Keratinocyte (primary cell): ENCODE measurements at regions not wholly inside any gene's neighbourhood (a gene's known extent, or its start where the extent isn't known, plus 50 kb on each side); places are given as distances from the start of the nearest gene placed in this dataset.

Experiments
- DNase-seq: peaks from one replicate; pipeline ENCODE4 v3.0.0-alpha.2; 2011; ENCODE audit warnings: low read depth, missing footprints, low spot score
- FAIRE-seq: peaks from 2 replicates; lab custom pipeline; 2011; peaks lifted over from hg19 to GRCh38; lab: Jason Lieb, UNC
- H2AFZ ChIP-seq: 2 replicates; pipeline ENCODE4 v1.6.0; 2012; ENCODE audit warnings: low read length, control low read depth, inconsistent platforms; ENCODE audit not compliant: control insufficient read depth
- H3K27ac ChIP-seq: 2 replicates; pipeline ENCODE4 v1.5.1; 2011; ENCODE audit warnings: low read length; ENCODE audit not compliant: control insufficient read depth, insufficient read depth
- H3K27me3 ChIP-seq: 3 replicates; pipeline ENCODE4 v1.6.0; 2011; ENCODE audit warnings: low read length; ENCODE audit not compliant: control insufficient read depth, insufficient read depth; ENCODE audit errors: extremely low read depth
- H3K36me3 ChIP-seq, 2 experiments: 2 replicates in 1 of 2; 3 replicates in 1 of 2; pipeline ENCODE4 v1.5.1; 2011; ENCODE audit warnings: low read length in 2 of 2, mild to moderate bottlenecking in 1 of 2; ENCODE audit not compliant: control insufficient read depth in 2 of 2, insufficient read depth in 2 of 2; ENCODE audit errors: extremely low read depth in 1 of 2
- H3K4me1 ChIP-seq: 3 replicates; pipeline ENCODE4 v1.5.1; 2011; ENCODE audit warnings: low read length; ENCODE audit not compliant: control insufficient read depth, insufficient read depth; ENCODE audit errors: extremely low read depth
- H3K4me2 ChIP-seq: 3 replicates; pipeline ENCODE4 v1.6.0; 2011; ENCODE audit warnings: low read depth, low read length; ENCODE audit not compliant: control insufficient read depth, insufficient read depth; ENCODE audit errors: extremely low read depth
- H3K4me3 ChIP-seq, 3 experiments: fragments of 200-600 bp in 1 of 3; sonication (generic) in 1 of 3; 2 replicates in 2 of 3; 3 replicates in 1 of 3; pipeline ENCODE4 v1.5.1; 2011 to 2016; ENCODE audit warnings: low read length in 3 of 3, mild to moderate bottlenecking in 3 of 3, control low read depth in 2 of 3, inconsistent platforms in 1 of 3, low read depth in 1 of 3, mixed read lengths in 1 of 3, mixed run types in 1 of 3, moderate library complexity in 1 of 3; ENCODE audit not compliant: control insufficient read depth in 2 of 3, insufficient read depth in 2 of 3; ENCODE audit errors: extremely low read depth in 1 of 3
- H3K79me2 ChIP-seq: 2 replicates; pipeline ENCODE4 v1.6.0; 2012; ENCODE audit warnings: low read length; ENCODE audit not compliant: control insufficient read depth, insufficient read depth
- H3K9ac ChIP-seq: 3 replicates; pipeline ENCODE4 v1.6.0; 2011; ENCODE audit warnings: low read length; ENCODE audit not compliant: control insufficient read depth, insufficient read depth; ENCODE audit errors: extremely low read depth
- H3K9me1 ChIP-seq: 3 replicates; pipeline ENCODE4 v1.6.0; 2011; ENCODE audit warnings: low read length; ENCODE audit not compliant: control insufficient read depth, insufficient read depth; ENCODE audit errors: extremely low read depth
- H3K9me3 ChIP-seq: 2 replicates; pipeline ENCODE4 v1.5.1; 2012; ENCODE audit warnings: low read depth, low read length; ENCODE audit not compliant: control insufficient read depth
- H4K20me1 ChIP-seq: 3 replicates; pipeline ENCODE4 v1.6.0; 2011; ENCODE audit warnings: low read length; ENCODE audit not compliant: control insufficient read depth, insufficient read depth; ENCODE audit errors: extremely low read depth
- CTCF ChIP-seq, 3 experiments: IDR thresholded peaks in 1 of 3; conservative IDR thresholded peaks in 1 of 3; optimal IDR thresholded peaks in 1 of 3; 2 replicates in 2 of 3; 3 replicates in 1 of 3; pipeline versions ENCODE3 to v1.5.1; 2011; ENCODE audit warnings: low read length in 3 of 3, mild to moderate bottlenecking in 3 of 3, moderate library complexity in 2 of 3, control low read depth in 1 of 3, inconsistent platforms in 1 of 3; ENCODE audit not compliant: insufficient read depth in 2 of 3; ENCODE audit errors: extremely low read depth in 1 of 3
- EZH2 ChIP-seq: IDR thresholded peaks from one replicate; pipeline ENCODE4 v1.6.1; 2012; ENCODE audit warnings: inconsistent platforms, mild to moderate bottlenecking, low read length, moderate library complexity
- dilution Hi-C: fragments of 300-500 bp; cut with MboI; formaldehyde crosslinking; loops from one replicate; pipeline ENCODE4 v1.7.0; 2020; ENCODE audit warnings: low sequenced_read_pairs; ENCODE audit not compliant: extremely low pct_ligation_motif_present

GRCh38 chr10:64537112-64537511 lies 1015.9 kb downstream of the REEP3 start:
- no peaks in the 10 kb centered on the region for H3K36me3 ChIP-seq
- H3K4me2 ChIP-seq, result no peak overlapping the region
- H4K20me1 ChIP-seq, result no peaks in the 10 kb centered on the region
- no peaks in the 10 kb centered on the region for H3K4me1 ChIP-seq
- FAIRE-seq (no peak), DNase-seq (no peak)
- dilution Hi-C loops, result no loop called here
- no peak overlapping the region for H3K9ac ChIP-seq
- no peak overlapping the region for H3K27ac ChIP-seq
- no peaks in the 10 kb centered on the region for H3K27me3 ChIP-seq
- no peaks in the 10 kb centered on the region for H3K9me1 ChIP-seq
- H2AFZ ChIP-seq, result no peak overlapping the region
- no peaks in the 10 kb centered on the region for H3K9me3 ChIP-seq
- no peak overlapping the region for H3K4me3 ChIP-seq
- no peak for TF ChIP-seq CTCF (optimal IDR thresholded peaks at IDR 0.05 in 1 of 3, IDR thresholded peaks at IDR 0.05 in 1 of 3, conservative IDR thresholded peaks at IDR 0.05 in 1 of 3; ENCODE audit: extremely low read depth in 1 of 3, insufficient read depth in 2 of 3, low read length in 3 of 3)
- no peaks in the 10 kb centered on the region for H3K79me2 ChIP-seq

- Histone ChIP-seq H4K20me1 (no peaks in the 10 kb centered on the region), H2AFZ (no peak overlapping the region), H3K9me3 (no peaks in the 10 kb centered on the region), H3K79me2 (no peaks in the 10 kb centered on the region), H3K4me2 (no peak overlapping the region), H3K9ac (no peak overlapping the region), H3K4me1 (no peaks in the 10 kb centered on the region), H3K9me1 (no peaks in the 10 kb centered on the region), H3K27me3 (no peaks in the 10 kb centered on the region), H3K27ac (no peak overlapping the region), H3K4me3 (no peak overlapping the region), H3K36me3 (no peaks in the 10 kb centered on the region)
- FAIRE-seq, result no peak
- DNase-seq, result no peak
- dilution Hi-C loops, result no loop called here
- no peak for TF ChIP-seq EZH2
These were observed 1016.7 kb downstream of the REEP3 start for GRCh38 chr10:64537928-64538327.

DNA sequence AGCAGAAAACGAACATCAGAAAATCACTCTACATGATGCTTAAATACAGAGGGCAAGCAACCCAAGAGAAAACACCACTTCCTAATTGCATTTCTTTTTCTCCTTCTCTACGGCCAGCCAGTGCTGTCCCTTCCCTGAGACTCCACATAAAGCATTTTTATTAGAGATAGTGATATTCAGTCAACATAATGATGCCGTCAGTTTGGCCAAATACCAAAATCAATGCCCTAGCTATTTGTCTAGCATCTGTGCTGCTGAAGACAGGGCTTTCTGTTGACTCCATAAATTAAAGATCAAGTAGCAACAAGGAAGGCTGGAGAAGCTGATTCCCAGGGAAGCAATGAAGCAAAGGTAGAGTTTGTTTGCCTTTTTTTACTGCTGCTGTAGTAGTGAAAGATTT lies 1024.9 kb downstream of the REEP3 start:
- Histone ChIP-seq H2AFZ (no peak overlapping the region), H3K4me3 (no peak overlapping the region), H3K27me3 (no peaks in the 10 kb centered on the region), H3K27ac (no peak overlapping the region), H3K9me1 (no peaks in the 10 kb centered on the region), H3K4me1 (no peaks in the 10 kb centered on the region), H4K20me1 (no peaks in the 10 kb centered on the region), H3K79me2 (no peaks in the 10 kb centered on the region), H3K9ac (no peak overlapping the region), H3K36me3 (no peaks in the 10 kb centered on the region), H3K4me2 (no peak overlapping the region), H3K9me3 (no peaks in the 10 kb centered on the region)
- dilution Hi-C loops, result no loop called here
- FAIRE-seq (no peak), DNase-seq (no peak)
- TF ChIP-seq CTCF (optimal IDR thresholded peaks at IDR 0.05 in 1 of 3, IDR thresholded peaks at IDR 0.05 in 1 of 3, conservative IDR thresholded peaks at IDR 0.05 in 1 of 3; ENCODE audit: extremely low read depth in 1 of 3, insufficient read depth in 2 of 3, low read length in 3 of 3) (no peak), EZH2 (no peak)
